Ovary (tissue), 7 donors: ENCODE measurements at regions not wholly inside any gene's neighbourhood (a gene's known extent, or its start where the extent isn't known, plus 50 kb on each side); places are given as distances from the start of the nearest gene placed in this dataset.

Experiments used
- DNase-seq, 5 donors: peaks; one replicate each; pipeline ENCODE4 v3.0.0-alpha.2; 2019 to 2020
- H3K27ac ChIP-seq, 2 donors: fragments of 200-600 bp; one replicate each; pipeline versions ENCODE4 v1.5.1 to v1.8.0; 2019 to 2022
- H3K27me3 ChIP-seq: fragments of 200-600 bp; one replicate; pipeline ENCODE4 v1.8.0; 2022
- H3K36me3 ChIP-seq: fragments of 200-600 bp; sonication (generic); one replicate; pipeline ENCODE4 v1.5.1; 2019
- H3K4me1 ChIP-seq: one replicate; pipeline ENCODE4 v1.8.1; 2013; ENCODE audit warnings: mild to moderate bottlenecking, moderate library complexity; ENCODE audit not compliant: insufficient read depth
- H3K4me3 ChIP-seq: fragments of 200-600 bp; sonication (generic); one replicate; pipeline ENCODE4 v1.5.1; 2017
- H3K9me3 ChIP-seq, 2 donors: fragments of 200-600 bp in 1 of 2; sonication (generic) in 1 of 2; one replicate each; pipeline versions ENCODE4 v1.5.1 to v1.8.1; 2013 to 2019; ENCODE audit warnings: mild to moderate bottlenecking in 1 of 2, moderate library complexity in 1 of 2
- CTCF ChIP-seq, 3 donors: fragments of 450-650 bp in 2 of 3; fragments of 200-600 bp in 1 of 3; IDR thresholded peaks; one replicate each; pipeline versions ENCODE4 v1.5.1 to v1.8.0; 2016 to 2022; ENCODE audit warnings: antibody characterized with exemption in 3 of 3, mild to moderate bottlenecking in 1 of 3
- EP300 ChIP-seq: sonication (generic); formaldehyde crosslinking; IDR thresholded peaks from one replicate; pipeline ENCODE4 v1.6.1; 2017; ENCODE audit warnings: antibody characterized with exemption
- POLR2A ChIP-seq: fragments of 450-650 bp; IDR thresholded peaks from one replicate; pipeline ENCODE4 v1.6.1; 2017; ENCODE audit warnings: antibody characterized with exemption, mild to moderate bottlenecking, moderate library complexity
- WGBS, 3 donors: extraction: QIAGEN DNeasy Blood & Tissue Kit in 1 of 3; methylation state at CpG; one replicate each; pipeline versions ENCODE4 v1.1.5 to v1.1.7; 2013 to 2017; 5-methylcytosine and 5-hydroxymethylcytosine counted together
- intact Hi-C, 4 donors: fragments of 100-400 bp; cut with DNase I; formaldehyde crosslinking; loops; one replicate each; pipeline versions ENCODE4 v1.11.0 to v1.15.1; 2022 to 2023
- donor health status: DM: no; HTN: no; CAD: no; lungs with moderate emphysema.
- donor health status: DM: no; HTN: no; CAD: no.
- donor health status: Bipolar disorder and iron deficiency.
- donor health status: DM: no; HTN: no; CAD: no.
- donor health status: DM: yes; HTN: yes; CAD: no.

- Histone ChIP-seq H3K9me3 (no peaks in the 10 kb centered on the region), H3K4me3 (no peak overlapping the region), H3K36me3 (no peaks in the 10 kb centered on the region), H3K27ac (no peak overlapping the region), H3K27me3 (no peaks in the 10 kb centered on the region), H3K4me1 (no peaks in the 10 kb centered on the region)
- TF ChIP-seq CTCF (IDR thresholded peaks at IDR 0.05) (no peak), POLR2A (no peak), EP300 (no peak)
- intact Hi-C loops, result no loop called here
- DNase-seq, result no peak
- 48 to 57% (median 53%) methylated on average over 2 of the region's 2 CpGs for WGBS, 3 donors
Observed at GRCh38 chr4:180812783-180813182, 1430.4 kb upstream of the TENM3 start.

GRCh38 chr4:180814875-180815417, 1428.3 kb upstream of the TENM3 start:
- TF ChIP-seq EP300 (no peak), CTCF (IDR thresholded peaks at IDR 0.05) (no peak), POLR2A (no peak)
- WGBS, 3 donors, result 80 to 91% (median 89%) methylated on average over 3 of the region's 3 CpGs
- Histone ChIP-seq H3K9me3 (no peaks in the 10 kb centered on the region), H3K27ac (no peak overlapping the region), H3K27me3 (no peaks in the 10 kb centered on the region), H3K4me1 (no peaks in the 10 kb centered on the region), H3K4me3 (no peak overlapping the region), H3K36me3 (no peaks in the 10 kb centered on the region)
- DNase-seq, result no peak
- intact Hi-C loops, result no loop called here

GRCh38 chr4:180817529-180817928, 1425.7 kb upstream of the TENM3 start:
- no peaks in the 10 kb centered on the region for H3K27me3 ChIP-seq
- no peak overlapping the region for H3K4me3 ChIP-seq
- no peaks in the 10 kb centered on the region for H3K36me3 ChIP-seq
- WGBS, 3 donors, result 77 to 80% (median 78%) methylated on average over 6 of the region's 6 CpGs
- H3K27ac ChIP-seq, result no peak overlapping the region
- DNase-seq, result no peak
- intact Hi-C loops, result no loop called here
- TF ChIP-seq EP300 (no peak), POLR2A (no peak), CTCF (IDR thresholded peaks at IDR 0.05) (no peak)
- H3K4me1 ChIP-seq, result no peaks in the 10 kb centered on the region
- no peaks in the 10 kb centered on the region for H3K9me3 ChIP-seq

GRCh38 chr4:180823108-180823507, 1420.1 kb upstream of the TENM3 start:
- Histone ChIP-seq H3K9me3 (no peaks in the 10 kb centered on the region), H3K36me3 (no peaks in the 10 kb centered on the region), H3K27me3 (no peaks in the 10 kb centered on the region), H3K27ac (no peak overlapping the region), H3K4me3 (no peak overlapping the region), H3K4me1 (no peaks in the 10 kb centered on the region)
- 35 to 40% (median 38%) methylated on average over 2 of the region's 2 CpGs for WGBS, 3 donors
- TF ChIP-seq POLR2A (no peak), CTCF (IDR thresholded peaks at IDR 0.05) (no peak), EP300 (no peak)
- DNase-seq, result no peak
- intact Hi-C loops, result no loop called here
